ENCODE measurements at regions not wholly inside any gene's neighbourhood (a gene's known extent, or its start where the extent isn't known, plus 50 kb on each side); places are given as distances from the start of the nearest gene placed in this dataset.
"Not testable (repeated sequence)": the region's sequence is repeated elsewhere in the genome, so short reads cannot be mapped to it uniquely, and the experiment has no call there.

DNA sequence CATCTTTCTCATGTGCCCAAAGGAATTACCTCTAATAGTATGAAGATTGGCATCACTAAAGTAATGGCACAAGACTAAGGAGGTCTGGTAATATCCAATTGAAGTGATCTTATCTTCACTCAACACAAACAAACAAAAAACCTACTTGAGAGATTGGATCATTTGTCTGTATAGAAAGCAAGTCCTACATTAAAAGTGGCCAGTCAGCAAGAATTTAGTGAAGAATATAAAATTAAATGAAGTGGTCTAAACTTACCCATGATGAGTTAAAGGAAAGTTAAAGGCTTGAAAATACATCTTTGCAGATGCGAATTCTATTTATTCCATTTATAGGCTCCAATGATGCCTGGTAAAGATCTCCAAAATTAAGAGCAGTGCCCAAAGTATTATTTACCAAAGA lies 350.3 kb upstream of the PCSK5 start:
- Histone ChIP-seq H3K9ac (ENCODE audit: low read depth in 1 of 3, low read length in 3 of 3) (no peak overlapping the region), H3K4me1 (ENCODE audit: control insufficient read depth in 3 of 3, insufficient read depth in 3 of 3, low read length in 3 of 3) (no peaks in the 10 kb centered on the region), H3K4me3 (ENCODE audit: low read length in 3 of 3) (no peak overlapping the region), H3K9me3 (ENCODE audit: control insufficient read depth in 3 of 3, low read length in 3 of 3) (no peaks in the 10 kb centered on the region), H3K27me3 (ENCODE audit: control insufficient read depth in 3 of 3, insufficient read depth in 3 of 3, low read length in 3 of 3) (no peaks in the 10 kb centered on the region), H3K27ac (ENCODE audit: low read depth, low read length) (no peak overlapping the region), H3K36me3 (ENCODE audit: control insufficient read depth in 3 of 3, insufficient read depth in 3 of 3, low read length in 3 of 3) (no peaks in the 10 kb centered on the region)

DNA sequence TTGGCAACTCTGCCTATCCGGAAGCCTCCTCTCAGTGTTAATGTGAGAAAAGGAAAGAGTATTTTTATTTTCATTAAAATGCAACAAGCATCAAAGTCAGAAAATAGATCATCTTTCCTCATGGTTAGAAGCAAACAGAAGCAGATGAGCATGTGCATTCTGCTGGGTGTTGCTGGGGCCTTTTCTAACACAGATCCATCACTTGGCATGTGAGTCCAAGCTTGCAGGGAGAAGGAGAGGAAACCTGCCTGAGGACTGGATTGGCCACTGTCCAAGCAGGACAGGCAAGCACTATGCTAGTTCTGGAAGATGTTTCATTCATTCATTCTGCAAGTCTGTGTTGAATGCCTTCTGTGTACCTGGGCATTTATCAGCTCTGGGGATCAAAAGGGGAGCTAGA lies 348.7 kb upstream of the PCSK5 start:
- Histone ChIP-seq H3K4me1 (ENCODE audit: control insufficient read depth in 3 of 3, insufficient read depth in 3 of 3, low read length in 3 of 3) (no peaks in the 10 kb centered on the region), H3K36me3 (ENCODE audit: control insufficient read depth in 3 of 3, insufficient read depth in 3 of 3, low read length in 3 of 3) (no peaks in the 10 kb centered on the region), H3K9me3 (ENCODE audit: control insufficient read depth in 3 of 3, low read length in 3 of 3) (no peaks in the 10 kb centered on the region), H3K27ac (ENCODE audit: low read depth, low read length) (no peak overlapping the region), H3K4me3 (ENCODE audit: low read length in 3 of 3) (no peak overlapping the region), H3K9ac (ENCODE audit: low read depth in 1 of 3, low read length in 3 of 3) (no peak overlapping the region), H3K27me3 (ENCODE audit: control insufficient read depth in 3 of 3, insufficient read depth in 3 of 3, low read length in 3 of 3) (no peaks in the 10 kb centered on the region)

DNA sequence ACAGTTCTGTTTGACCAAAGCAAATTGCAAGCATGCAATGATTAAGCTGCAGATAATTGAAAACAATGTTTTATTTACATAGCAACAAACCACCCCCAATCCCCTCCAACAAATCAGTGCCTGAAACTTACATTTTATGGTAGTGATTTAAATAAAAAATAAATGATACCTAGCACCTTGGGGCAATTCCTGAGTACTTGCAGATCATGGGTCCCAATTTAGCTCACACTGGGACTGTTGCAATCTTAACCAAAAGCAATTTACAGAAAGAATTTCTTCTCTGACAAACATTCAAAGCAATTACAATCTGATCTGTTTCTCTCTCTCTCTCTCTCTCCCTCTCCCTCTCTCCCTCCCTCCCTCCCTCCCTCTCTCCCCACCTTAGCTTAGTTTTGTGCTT lies 345.7 kb upstream of the PCSK5 start:
- Histone ChIP-seq H3K36me3 (ENCODE audit: control insufficient read depth in 3 of 3, insufficient read depth in 3 of 3, low read length in 3 of 3) (no peaks in the 10 kb centered on the region), H3K27me3 (ENCODE audit: control insufficient read depth in 3 of 3, insufficient read depth in 3 of 3, low read length in 3 of 3) (no peaks in the 10 kb centered on the region), H3K4me3 (ENCODE audit: low read length in 3 of 3) (no peak overlapping the region), H3K9me3 (ENCODE audit: control insufficient read depth in 3 of 3, low read length in 3 of 3) (no peaks in the 10 kb centered on the region), H3K4me1 (ENCODE audit: control insufficient read depth in 3 of 3, insufficient read depth in 3 of 3, low read length in 3 of 3) (no peaks in the 10 kb centered on the region), H3K9ac (ENCODE audit: low read depth in 1 of 3, low read length in 3 of 3) (no peak overlapping the region), H3K27ac (ENCODE audit: low read depth, low read length) (no peak overlapping the region)

DNA sequence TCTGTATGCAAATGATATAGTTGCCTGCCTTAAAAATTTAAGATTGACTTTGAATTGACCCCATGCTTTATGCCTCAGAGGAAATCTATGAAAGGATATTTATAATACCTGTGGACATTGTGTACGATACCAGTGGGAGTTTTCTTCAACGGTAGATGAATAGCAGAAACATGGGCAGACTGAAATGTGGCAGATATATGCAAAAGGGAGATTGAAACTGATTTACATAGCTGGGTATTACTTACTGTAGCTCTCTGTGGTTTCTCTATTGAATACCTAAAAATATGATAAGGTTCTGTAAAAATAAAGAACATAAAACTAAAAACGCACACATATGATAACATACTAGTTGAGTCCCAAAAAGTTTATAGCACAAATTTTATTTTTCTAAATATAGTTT lies 345.2 kb upstream of the PCSK5 start:
- no peak overlapping the region for H3K27ac ChIP-seq (ENCODE audit: low read depth, low read length)
- no peaks in the 10 kb centered on the region for H3K27me3 ChIP-seq (ENCODE audit: control insufficient read depth in 3 of 3, insufficient read depth in 3 of 3, low read length in 3 of 3)
- no peaks in the 10 kb centered on the region for H3K9me3 ChIP-seq (ENCODE audit: control insufficient read depth in 3 of 3, low read length in 3 of 3)
- H3K9ac ChIP-seq (ENCODE audit: low read depth in 1 of 3, low read length in 3 of 3): no peak overlapping the region
- no peak overlapping the region for H3K4me3 ChIP-seq (ENCODE audit: low read length in 3 of 3)
- H3K4me1 ChIP-seq (ENCODE audit: control insufficient read depth in 3 of 3, insufficient read depth in 3 of 3, low read length in 3 of 3): no peaks in the 10 kb centered on the region
- no peaks in the 10 kb centered on the region for H3K36me3 ChIP-seq (ENCODE audit: control insufficient read depth in 3 of 3, insufficient read depth in 3 of 3, low read length in 3 of 3)

DNA sequence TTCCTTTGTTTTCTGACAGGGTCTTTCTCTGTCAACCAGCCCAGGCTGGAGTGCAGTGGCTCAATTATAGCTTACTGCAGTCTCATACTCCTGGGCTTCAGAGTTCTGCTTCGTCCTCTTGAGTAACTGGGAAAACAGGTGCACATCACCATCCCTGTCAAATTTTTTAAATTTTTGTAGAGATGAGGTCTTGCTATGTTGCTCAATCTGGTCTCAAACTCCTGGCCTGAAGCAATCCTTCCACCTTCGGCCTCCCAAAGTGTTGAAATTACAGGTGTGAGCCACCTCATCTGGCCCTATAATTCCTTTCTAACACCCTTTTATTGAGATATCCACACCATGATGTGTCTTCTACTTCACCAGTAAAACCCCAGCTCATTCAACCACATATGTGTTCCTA lies 341.6 kb upstream of the PCSK5 start:
- Histone ChIP-seq H3K9ac (ENCODE audit: low read depth in 1 of 3, low read length in 3 of 3) (no peak overlapping the region), H3K4me3 (ENCODE audit: low read length in 3 of 3) (no peak overlapping the region), H3K9me3 (ENCODE audit: control insufficient read depth in 3 of 3, low read length in 3 of 3) (no peaks in the 10 kb centered on the region), H3K4me1 (ENCODE audit: control insufficient read depth in 3 of 3, insufficient read depth in 3 of 3, low read length in 3 of 3) (no peaks in the 10 kb centered on the region), H3K27ac (ENCODE audit: low read depth, low read length) (no peak overlapping the region), H3K36me3 (ENCODE audit: control insufficient read depth in 3 of 3, insufficient read depth in 3 of 3, low read length in 3 of 3) (no peaks in the 10 kb centered on the region), H3K27me3 (ENCODE audit: control insufficient read depth in 3 of 3, insufficient read depth in 3 of 3, low read length in 3 of 3) (no peaks in the 10 kb centered on the region)

DNA sequence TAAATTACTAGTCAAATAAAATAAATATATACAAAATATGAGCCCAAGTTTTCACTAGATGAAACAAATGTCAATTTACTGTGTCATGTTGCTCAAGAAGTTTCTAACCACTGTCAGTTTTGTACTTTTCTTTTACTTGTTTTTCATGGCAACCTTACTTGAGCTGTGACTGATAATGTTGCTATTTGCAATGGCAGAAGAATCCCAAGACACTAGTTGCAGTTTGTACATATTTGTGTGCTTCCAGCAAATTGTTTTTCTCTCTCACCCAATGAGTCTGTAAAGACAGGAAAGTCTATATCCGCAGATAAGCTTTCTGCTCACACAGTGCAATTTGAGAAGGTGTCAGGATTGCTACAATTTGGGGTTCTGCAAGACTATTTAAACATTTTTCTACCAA lies 338.6 kb upstream of the PCSK5 start:
- H3K9me3 ChIP-seq (ENCODE audit: control insufficient read depth in 3 of 3, low read length in 3 of 3): no peaks in the 10 kb centered on the region
- H3K27ac ChIP-seq (ENCODE audit: low read depth, low read length): no peak overlapping the region
- no peak overlapping the region for H3K4me3 ChIP-seq (ENCODE audit: low read length in 3 of 3)
- no peaks in the 10 kb centered on the region for H3K36me3 ChIP-seq (ENCODE audit: control insufficient read depth in 3 of 3, insufficient read depth in 3 of 3, low read length in 3 of 3)
- no peaks in the 10 kb centered on the region for H3K27me3 ChIP-seq (ENCODE audit: control insufficient read depth in 3 of 3, insufficient read depth in 3 of 3, low read length in 3 of 3)
- H3K9ac ChIP-seq (ENCODE audit: low read depth in 1 of 3, low read length in 3 of 3): no peak overlapping the region
- H3K4me1 ChIP-seq (ENCODE audit: control insufficient read depth in 3 of 3, insufficient read depth in 3 of 3, low read length in 3 of 3): no peaks in the 10 kb centered on the region

DNA sequence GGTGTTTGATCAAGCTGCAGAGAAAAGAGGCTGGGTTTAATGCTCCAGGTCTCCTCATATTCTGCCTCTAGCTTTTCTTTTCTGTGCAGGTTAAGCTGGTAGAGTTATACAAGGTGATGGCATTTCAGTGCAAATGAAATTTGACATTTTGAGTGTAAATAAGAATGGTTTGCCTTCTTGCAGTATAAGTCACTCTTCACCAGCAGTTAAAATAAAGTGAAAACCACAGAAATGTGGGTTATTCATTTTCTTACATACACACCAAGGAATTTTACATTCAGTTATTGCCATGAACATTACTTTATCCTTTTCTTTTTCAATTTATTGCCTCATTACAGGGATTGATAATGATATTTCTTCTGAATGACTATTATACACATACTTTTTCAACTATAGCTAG lies 337.5 kb upstream of the PCSK5 start:
- H3K9me3 ChIP-seq (ENCODE audit: control insufficient read depth in 3 of 3, low read length in 3 of 3): no peaks in the 10 kb centered on the region
- H3K27ac ChIP-seq (ENCODE audit: low read depth, low read length): no peak overlapping the region
- no peaks in the 10 kb centered on the region for H3K36me3 ChIP-seq (ENCODE audit: control insufficient read depth in 3 of 3, insufficient read depth in 3 of 3, low read length in 3 of 3)
- no peak overlapping the region for H3K9ac ChIP-seq (ENCODE audit: low read depth in 1 of 3, low read length in 3 of 3)
- no peak overlapping the region for H3K4me3 ChIP-seq (ENCODE audit: low read length in 3 of 3)
- H3K4me1 ChIP-seq (ENCODE audit: control insufficient read depth in 3 of 3, insufficient read depth in 3 of 3, low read length in 3 of 3): no peaks in the 10 kb centered on the region
- no peaks in the 10 kb centered on the region for H3K27me3 ChIP-seq (ENCODE audit: control insufficient read depth in 3 of 3, insufficient read depth in 3 of 3, low read length in 3 of 3)

DNA sequence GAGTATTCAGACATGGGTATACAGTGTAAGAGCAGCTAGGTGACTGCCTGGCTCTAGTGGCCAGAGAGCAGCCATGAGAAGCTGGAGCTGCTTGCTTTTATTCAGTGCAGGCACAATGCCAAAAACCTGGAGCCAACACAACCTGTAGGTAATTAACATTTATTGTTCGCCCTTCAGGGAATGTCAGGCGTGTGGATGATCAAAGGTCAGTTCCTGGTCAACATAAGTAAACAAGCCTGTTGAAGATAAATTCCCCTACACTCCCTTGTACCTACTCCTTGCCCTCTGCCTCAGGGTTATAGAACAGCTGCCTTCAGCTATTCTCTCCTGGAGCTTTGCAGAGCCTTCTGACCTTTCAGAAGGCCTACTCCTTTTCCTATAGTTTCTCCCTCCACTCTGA lies 323.7 kb upstream of the PCSK5 start:
- H3K4me3 ChIP-seq (ENCODE audit: low read length in 3 of 3); H3K27ac ChIP-seq (ENCODE audit: low read depth, low read length); H3K27me3 ChIP-seq (ENCODE audit: control insufficient read depth in 3 of 3, insufficient read depth in 3 of 3, low read length in 3 of 3); H3K4me1 ChIP-seq (ENCODE audit: control insufficient read depth in 3 of 3, insufficient read depth in 3 of 3, low read length in 3 of 3); H3K9me3 ChIP-seq (ENCODE audit: control insufficient read depth in 3 of 3, low read length in 3 of 3); H3K36me3 ChIP-seq (ENCODE audit: control insufficient read depth in 3 of 3, insufficient read depth in 3 of 3, low read length in 3 of 3); H3K9ac ChIP-seq (ENCODE audit: low read depth in 1 of 3, low read length in 3 of 3): not testable (repeated sequence)

DNA sequence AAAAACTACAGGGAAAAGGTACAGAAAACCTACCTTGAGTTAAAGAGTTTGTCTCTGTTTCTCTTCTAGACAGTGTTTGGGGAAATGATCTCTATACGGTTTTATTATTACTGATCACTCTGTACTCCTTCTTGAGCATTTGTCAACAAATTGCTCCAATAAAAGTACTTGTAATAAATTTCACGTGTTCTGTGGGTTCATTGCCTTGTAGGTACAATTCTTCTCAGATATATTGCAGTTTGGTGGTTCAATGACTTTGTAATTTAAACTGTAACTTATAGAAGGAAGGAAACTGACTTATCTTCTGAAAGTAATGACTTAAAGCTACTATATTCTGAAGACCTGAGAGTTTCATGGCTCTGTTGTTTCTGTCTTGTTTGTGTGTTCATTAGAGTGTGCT lies 319.9 kb upstream of the PCSK5 start:
- no peaks in the 10 kb centered on the region for H3K27me3 ChIP-seq (ENCODE audit: control insufficient read depth in 3 of 3, insufficient read depth in 3 of 3, low read length in 3 of 3)
- H3K27ac ChIP-seq (ENCODE audit: low read depth, low read length): no peak overlapping the region
- H3K9me3 ChIP-seq (ENCODE audit: control insufficient read depth in 3 of 3, low read length in 3 of 3): no peaks in the 10 kb centered on the region
- H3K4me3 ChIP-seq (ENCODE audit: low read length in 3 of 3): no peak overlapping the region
- no peaks in the 10 kb centered on the region for H3K4me1 ChIP-seq (ENCODE audit: control insufficient read depth in 3 of 3, insufficient read depth in 3 of 3, low read length in 3 of 3)
- no peaks in the 10 kb centered on the region for H3K36me3 ChIP-seq (ENCODE audit: control insufficient read depth in 3 of 3, insufficient read depth in 3 of 3, low read length in 3 of 3)
- H3K9ac ChIP-seq (ENCODE audit: low read depth in 1 of 3, low read length in 3 of 3): no peak overlapping the region

DNA sequence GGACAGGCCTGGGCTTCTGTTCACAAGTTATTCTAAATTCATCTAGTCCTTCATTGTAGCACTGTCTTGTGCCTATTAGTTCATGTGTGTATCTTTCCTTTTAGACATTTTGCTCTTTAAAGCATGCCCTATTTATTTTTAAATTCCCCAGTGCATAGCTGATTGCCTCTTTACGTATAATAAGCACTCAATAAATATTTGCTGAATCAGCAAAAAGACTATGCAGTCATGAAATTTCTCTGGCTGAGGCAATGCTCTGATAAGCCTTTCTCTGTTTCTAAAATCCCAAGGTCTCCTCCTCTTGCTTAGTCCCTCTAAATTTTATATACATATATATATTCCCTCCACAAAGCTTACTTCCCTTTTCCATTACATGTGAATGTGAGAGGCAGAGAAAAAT lies 315.9 kb upstream of the PCSK5 start:
- H3K9me3 ChIP-seq (ENCODE audit: control insufficient read depth in 3 of 3, low read length in 3 of 3): no peaks in the 10 kb centered on the region
- H3K27me3 ChIP-seq (ENCODE audit: control insufficient read depth in 3 of 3, insufficient read depth in 3 of 3, low read length in 3 of 3): no peaks in the 10 kb centered on the region
- no peaks in the 10 kb centered on the region for H3K4me1 ChIP-seq (ENCODE audit: control insufficient read depth in 3 of 3, insufficient read depth in 3 of 3, low read length in 3 of 3)
- no peaks in the 10 kb centered on the region for H3K36me3 ChIP-seq (ENCODE audit: control insufficient read depth in 3 of 3, insufficient read depth in 3 of 3, low read length in 3 of 3)
- no peak overlapping the region for H3K27ac ChIP-seq (ENCODE audit: low read depth, low read length)
- H3K4me3 ChIP-seq (ENCODE audit: low read length in 3 of 3): no peak overlapping the region
- H3K9ac ChIP-seq (ENCODE audit: low read depth in 1 of 3, low read length in 3 of 3): no peak overlapping the region

DNA sequence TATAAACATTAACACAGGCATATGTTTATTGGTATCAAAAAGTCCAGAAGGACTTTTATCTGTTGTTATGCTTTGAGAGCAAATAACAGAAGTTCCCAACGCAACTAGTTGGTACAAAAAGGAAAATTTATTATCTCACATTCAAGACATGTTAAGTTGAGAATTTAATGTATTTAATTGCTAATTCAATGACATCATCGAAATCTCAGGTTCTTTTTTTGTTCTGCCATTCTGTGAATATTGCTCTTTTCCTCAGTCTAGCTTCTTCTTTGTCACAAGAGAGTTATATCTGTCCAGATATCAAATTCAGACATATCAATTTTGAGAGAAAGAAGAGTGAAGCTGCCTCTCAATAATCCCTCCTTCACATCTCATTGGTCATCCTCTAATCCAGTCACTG lies 307.6 kb upstream of the PCSK5 start:
- no peak overlapping the region for H3K4me3 ChIP-seq (ENCODE audit: low read length in 3 of 3)
- H3K36me3 ChIP-seq (ENCODE audit: control insufficient read depth in 3 of 3, insufficient read depth in 3 of 3, low read length in 3 of 3): no peaks in the 10 kb centered on the region
- no peak overlapping the region for H3K27ac ChIP-seq (ENCODE audit: low read depth, low read length)
- no peaks in the 10 kb centered on the region for H3K4me1 ChIP-seq (ENCODE audit: control insufficient read depth in 3 of 3, insufficient read depth in 3 of 3, low read length in 3 of 3)
- H3K9me3 ChIP-seq (ENCODE audit: control insufficient read depth in 3 of 3, low read length in 3 of 3): no peaks in the 10 kb centered on the region
- no peaks in the 10 kb centered on the region for H3K27me3 ChIP-seq (ENCODE audit: control insufficient read depth in 3 of 3, insufficient read depth in 3 of 3, low read length in 3 of 3)
- H3K9ac ChIP-seq (ENCODE audit: low read depth in 1 of 3, low read length in 3 of 3): no peak overlapping the region

All from skeletal muscle tissue (tissue), 3 donors.